ENCODE measurements at regions not wholly inside any gene's neighbourhood (a gene's known extent, or its start where the extent isn't known, plus 50 kb on each side); places are given as distances from the start of the nearest gene placed in this dataset.

GRCh38 chr18:67211646-67212045 is 304.9 kb downstream of the DSEL start:
- TF ChIP-seq, protein P1, sequence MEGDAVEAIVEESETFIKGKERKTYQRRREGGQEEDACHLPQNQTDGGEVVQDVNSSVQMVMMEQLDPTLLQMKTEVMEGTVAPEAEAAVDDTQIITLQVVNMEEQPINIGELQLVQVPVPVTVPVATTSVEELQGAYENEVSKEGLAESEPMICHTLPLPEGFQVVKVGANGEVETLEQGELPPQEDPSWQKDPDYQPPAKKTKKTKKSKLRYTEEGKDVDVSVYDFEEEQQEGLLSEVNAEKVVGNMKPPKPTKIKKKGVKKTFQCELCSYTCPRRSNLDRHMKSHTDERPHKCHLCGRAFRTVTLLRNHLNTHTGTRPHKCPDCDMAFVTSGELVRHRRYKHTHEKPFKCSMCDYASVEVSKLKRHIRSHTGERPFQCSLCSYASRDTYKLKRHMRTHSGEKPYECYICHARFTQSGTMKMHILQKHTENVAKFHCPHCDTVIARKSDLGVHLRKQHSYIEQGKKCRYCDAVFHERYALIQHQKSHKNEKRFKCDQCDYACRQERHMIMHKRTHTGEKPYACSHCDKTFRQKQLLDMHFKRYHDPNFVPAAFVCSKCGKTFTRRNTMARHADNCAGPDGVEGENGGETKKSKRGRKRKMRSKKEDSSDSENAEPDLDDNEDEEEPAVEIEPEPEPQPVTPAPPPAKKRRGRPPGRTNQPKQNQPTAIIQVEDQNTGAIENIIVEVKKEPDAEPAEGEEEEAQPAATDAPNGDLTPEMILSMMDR (IDR thresholded peaks at IDR 0.05; ENCODE audit: poor library complexity) = no peak
- TF ChIP-seq EZH2 (IDR thresholded peaks at IDR 0.05; ENCODE audit: borderline replicate concordance) = no peak

Data from hepatocyte (in vitro differentiated cells).